ENCODE measurements at regions not wholly inside any gene's neighbourhood (a gene's known extent, or its start where the extent isn't known, plus 50 kb on each side); places are given as distances from the start of the nearest gene placed in this dataset.

DNA sequence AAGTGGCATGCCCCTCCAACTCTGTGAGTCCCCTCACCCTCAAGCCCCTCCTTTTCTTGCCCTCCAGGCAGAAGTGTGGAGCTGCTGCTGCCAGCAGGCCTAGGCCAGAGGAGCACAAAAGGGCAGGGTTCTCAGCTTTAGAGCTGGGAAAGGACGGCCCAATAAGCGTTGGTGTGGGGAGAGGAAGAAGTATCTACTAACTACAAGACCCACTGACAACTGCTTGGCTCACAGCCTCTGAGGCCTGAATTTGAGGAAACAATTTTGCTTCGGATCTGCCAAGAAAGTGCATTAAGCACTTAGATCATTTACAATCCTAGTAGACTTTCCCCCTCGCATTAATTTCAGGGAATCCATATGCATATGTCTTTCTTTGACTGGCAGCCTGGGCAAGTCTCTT is 179.4 kb downstream of the SNX18 start:
- no peak for TF ChIP-seq EZH2phosphoT487 (IDR thresholded peaks at IDR 0.05; ENCODE audit: borderline replicate concordance)
- TF ChIP-seq CTCF (conservative IDR thresholded peaks at IDR 0.05; ENCODE audit: low read length) = no peak

DNA sequence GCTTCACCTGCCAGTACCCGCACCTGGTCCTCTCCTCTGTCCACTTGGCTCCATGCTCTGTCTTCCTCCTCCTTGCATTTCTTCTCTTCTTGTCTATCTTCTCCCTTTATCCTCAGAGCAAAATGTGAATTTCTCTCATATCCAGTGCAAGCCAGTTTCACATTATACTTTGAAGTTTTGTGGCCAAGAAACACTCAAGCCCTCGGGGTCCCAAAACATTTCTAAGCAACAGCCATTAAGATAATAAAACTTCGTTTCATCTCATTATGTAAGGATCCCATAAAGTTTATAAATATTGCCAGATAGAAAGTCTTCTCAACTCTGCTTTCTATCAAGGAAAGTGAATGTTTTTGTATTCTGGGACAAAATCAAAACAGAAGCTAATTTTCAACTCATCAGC is 178.8 kb downstream of the SNX18 start:
- H3K4me3 ChIP-seq (ENCODE audit: low read length, poor library complexity, severe bottlenecking) = no peak overlapping the region
- no peaks in the 10 kb centered on the region for H3K79me2 ChIP-seq (ENCODE audit: insufficient read depth, low read length)
- TF ChIP-seq EZH2phosphoT487 (IDR thresholded peaks at IDR 0.05; ENCODE audit: borderline replicate concordance) = no peak
- no peak for TF ChIP-seq CTCF (conservative IDR thresholded peaks at IDR 0.05; ENCODE audit: low read length)

More for the DNA sequence above, 179.4 kb downstream of the SNX18 start:
- H4K20me1 ChIP-seq (ENCODE audit: insufficient read depth, low read length, poor library complexity, severe bottlenecking) = no peaks in the 10 kb centered on the region
- H3K36me3 ChIP-seq (ENCODE audit: insufficient read depth, low read length) = no peaks in the 10 kb centered on the region
- H3K9ac ChIP-seq (ENCODE audit: low read depth, low read length, poor library complexity, severe bottlenecking) = no peak overlapping the region
- no peaks in the 10 kb centered on the region for H3K4me1 ChIP-seq (ENCODE audit: insufficient read depth, low read length, poor library complexity, severe bottlenecking)
- H3K79me2 ChIP-seq (ENCODE audit: insufficient read depth, low read length) = no peaks in the 10 kb centered on the region
- no peaks in the 10 kb centered on the region for H3F3A ChIP-seq (ENCODE audit: low read depth)
- no peak overlapping the region for H3K4me3 ChIP-seq (ENCODE audit: low read length, poor library complexity, severe bottlenecking)
- H2AFZ ChIP-seq (ENCODE audit: low read length) = no peak overlapping the region
- H3K9me3 ChIP-seq (ENCODE audit: insufficient read depth, low read depth, low read length) = no peaks in the 10 kb centered on the region
- H3K27me3 ChIP-seq (ENCODE audit: insufficient read depth, low read length, poor library complexity, severe bottlenecking) = no peaks in the 10 kb centered on the region
- no peak overlapping the region for H3K4me2 ChIP-seq (ENCODE audit: low read depth, low read length, poor library complexity, severe bottlenecking)
- H3K9me2 ChIP-seq (replicated peaks; ENCODE audit: low read depth, low read length) = no peaks in the 10 kb centered on the region

DNA sequence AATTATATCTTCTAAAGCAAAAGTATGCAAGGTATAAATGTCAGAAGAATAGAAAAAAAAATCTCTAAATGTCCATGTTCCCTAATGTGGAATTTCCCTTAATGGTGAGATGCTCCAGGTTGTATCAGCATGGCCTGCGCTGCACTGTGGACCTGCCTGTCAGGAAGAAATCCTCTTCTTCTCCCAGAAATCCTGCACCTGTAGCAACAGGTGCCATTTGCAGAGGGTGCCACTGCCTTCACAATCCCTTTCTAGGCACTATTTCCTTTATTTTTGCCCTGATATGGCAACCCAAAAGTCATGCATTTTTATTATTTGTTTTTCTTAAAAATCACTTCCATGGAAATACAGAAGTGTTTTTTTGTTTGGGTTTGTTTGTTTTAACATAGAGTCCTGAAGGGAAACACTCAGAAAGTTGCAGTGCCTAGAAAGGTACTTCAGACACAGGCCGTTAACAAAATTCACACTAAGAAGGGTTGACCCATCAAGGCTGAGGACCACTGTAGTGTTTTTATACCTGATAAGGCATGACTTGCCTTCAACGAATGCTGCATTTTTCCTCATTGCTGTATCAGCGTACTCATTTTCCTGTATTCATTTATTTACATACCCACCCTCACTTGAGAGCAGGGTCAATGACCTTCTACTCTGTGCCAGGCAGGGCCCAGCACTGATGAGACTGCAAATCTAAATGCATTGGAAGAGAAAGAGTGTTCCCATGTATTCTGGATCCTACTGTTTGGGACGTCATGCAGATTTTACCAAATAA is 177.8 kb downstream of the SNX18 start:
- Histone ChIP-seq H3K9me3 (ENCODE audit: insufficient read depth, low read depth, low read length) (no peaks in the 10 kb centered on the region), H3K9ac (ENCODE audit: low read depth, low read length, poor library complexity, severe bottlenecking) (no peak overlapping the region), H3K36me3 (ENCODE audit: insufficient read depth, low read length) (no peaks in the 10 kb centered on the region), H4K20me1 (ENCODE audit: insufficient read depth, low read length, poor library complexity, severe bottlenecking) (no peaks in the 10 kb centered on the region), H3K4me1 (ENCODE audit: insufficient read depth, low read length, poor library complexity, severe bottlenecking) (no peaks in the 10 kb centered on the region), H3K4me2 (ENCODE audit: low read depth, low read length, poor library complexity, severe bottlenecking) (no peak overlapping the region), H3F3A (ENCODE audit: low read depth) (no peaks in the 10 kb centered on the region), H3K4me3 (ENCODE audit: low read length, poor library complexity, severe bottlenecking) (no peak overlapping the region), H3K9me2 (replicated peaks; ENCODE audit: low read depth, low read length) (no peaks in the 10 kb centered on the region), H3K27me3 (ENCODE audit: insufficient read depth, low read length, poor library complexity, severe bottlenecking) (no peaks in the 10 kb centered on the region), H2AFZ (ENCODE audit: low read length) (no peak overlapping the region), H3K79me2 (ENCODE audit: insufficient read depth, low read length) (no peaks in the 10 kb centered on the region)
- no peak for TF ChIP-seq EZH2phosphoT487 (IDR thresholded peaks at IDR 0.05; ENCODE audit: borderline replicate concordance)
- TF ChIP-seq CTCF (conservative IDR thresholded peaks at IDR 0.05; ENCODE audit: low read length) = no peak

More for the DNA sequence above, 178.8 kb downstream of the SNX18 start:
- H3F3A ChIP-seq (ENCODE audit: low read depth) = no peaks in the 10 kb centered on the region
- H3K4me2 ChIP-seq (ENCODE audit: low read depth, low read length, poor library complexity, severe bottlenecking) = no peak overlapping the region
- no peaks in the 10 kb centered on the region for H3K9me2 ChIP-seq (replicated peaks; ENCODE audit: low read depth, low read length)
- no peaks in the 10 kb centered on the region for H3K9me3 ChIP-seq (ENCODE audit: insufficient read depth, low read depth, low read length)
- no peak overlapping the region for H2AFZ ChIP-seq (ENCODE audit: low read length)
- no peaks in the 10 kb centered on the region for H3K27me3 ChIP-seq (ENCODE audit: insufficient read depth, low read length, poor library complexity, severe bottlenecking)
- H4K20me1 ChIP-seq (ENCODE audit: insufficient read depth, low read length, poor library complexity, severe bottlenecking) = no peaks in the 10 kb centered on the region
- H3K4me1 ChIP-seq (ENCODE audit: insufficient read depth, low read length, poor library complexity, severe bottlenecking) = no peaks in the 10 kb centered on the region
- no peaks in the 10 kb centered on the region for H3K36me3 ChIP-seq (ENCODE audit: insufficient read depth, low read length)
- H3K9ac ChIP-seq (ENCODE audit: low read depth, low read length, poor library complexity, severe bottlenecking) = no peak overlapping the region

All from Loucy (cell line).